Astrocyte (in vitro differentiated cells and primary cell): ENCODE measurements at regions not wholly inside any gene's neighbourhood (a gene's known extent, or its start where the extent isn't known, plus 50 kb on each side); places are given as distances from the start of the nearest gene placed in this dataset.
"Not testable (repeated sequence)": the region's sequence is repeated elsewhere in the genome, so short reads cannot be mapped to it uniquely, and the experiment has no call there.

Experiments used
- DNase-seq: peaks from one replicate; pipeline ENCODE4 v3.0.0-alpha.2; 2010; ENCODE audit warnings: low read depth
- FAIRE-seq: peaks from 2 replicates; lab custom pipeline; 2011; peaks lifted over from hg19 to GRCh38; lab: Jason Lieb, UNC
- H2AFZ ChIP-seq: 2 replicates; pipeline ENCODE4 v1.6.0; 2012; ENCODE audit warnings: low read depth, low read length, inconsistent platforms
- H3K27ac ChIP-seq: 2 replicates; pipeline ENCODE4 v1.5.1; 2011; ENCODE audit warnings: low read depth, low read length, inconsistent platforms
- H3K27me3 ChIP-seq: 2 replicates; pipeline ENCODE4 v1.6.0; 2011; ENCODE audit warnings: low read length, inconsistent platforms; ENCODE audit not compliant: insufficient read depth
- H3K36me3 ChIP-seq: 2 replicates; pipeline ENCODE4 v1.5.1; 2011; ENCODE audit warnings: low read length, inconsistent platforms; ENCODE audit not compliant: insufficient read depth
- H3K4me1 ChIP-seq: 2 replicates; pipeline ENCODE4 v1.5.1; 2011; ENCODE audit warnings: low read length, inconsistent platforms; ENCODE audit not compliant: insufficient read depth
- H3K4me2 ChIP-seq: 2 replicates; pipeline ENCODE4 v1.6.0; 2012; ENCODE audit warnings: low read length, inconsistent platforms
- H3K4me3 ChIP-seq: 2 replicates; pipeline ENCODE4 v1.5.1; 2011; ENCODE audit warnings: low read depth, mild to moderate bottlenecking, low read length, inconsistent platforms; ENCODE audit not compliant: insufficient read depth
- H3K79me2 ChIP-seq: 2 replicates; pipeline ENCODE4 v1.6.0; 2012; ENCODE audit warnings: mild to moderate bottlenecking, low read length, inconsistent platforms; ENCODE audit not compliant: insufficient read depth
- H3K9ac ChIP-seq: 2 replicates; pipeline ENCODE4 v1.6.0; 2012; ENCODE audit warnings: mild to moderate bottlenecking, low read length, inconsistent platforms
- H3K9me3 ChIP-seq: 2 replicates; pipeline ENCODE4 v1.5.1; 2012; ENCODE audit warnings: low read depth, mild to moderate bottlenecking, low read length, inconsistent platforms; ENCODE audit not compliant: insufficient read depth
- H4K20me1 ChIP-seq: 2 replicates; pipeline ENCODE4 v1.6.0; 2012; ENCODE audit warnings: low read length, inconsistent platforms; ENCODE audit not compliant: insufficient read depth
- H3K27ac Mint-ChIP-seq: one replicate; pipeline ENCODE4 v1.8.0; 2021; ENCODE audit warnings: mild to moderate bottlenecking, mixed read lengths; ENCODE audit not compliant: unreplicated experiment
- H3K27me3 Mint-ChIP-seq: one replicate; pipeline ENCODE4 v1.8.0; 2021; ENCODE audit warnings: low read depth, mixed read lengths; ENCODE audit not compliant: unreplicated experiment
- H3K36me3 Mint-ChIP-seq: one replicate; pipeline ENCODE4 v1.8.0; 2021; ENCODE audit warnings: low read depth, mixed read lengths; ENCODE audit not compliant: unreplicated experiment
- H3K4me1 Mint-ChIP-seq: one replicate; pipeline ENCODE4 v1.8.0; 2021; ENCODE audit warnings: low read depth, mixed read lengths; ENCODE audit not compliant: unreplicated experiment
- H3K4me3 Mint-ChIP-seq: one replicate; pipeline ENCODE4 v1.8.0; 2021; ENCODE audit warnings: mild to moderate bottlenecking, moderate library complexity, mixed read lengths; ENCODE audit not compliant: unreplicated experiment
- H3K9me3 Mint-ChIP-seq: one replicate; pipeline ENCODE4 v1.8.0; 2021; ENCODE audit warnings: mild to moderate bottlenecking, mixed read lengths; ENCODE audit not compliant: unreplicated experiment
- CTCF ChIP-seq: IDR thresholded peaks from 2 replicates; pipeline ENCODE4 v1.5.1; 2011; ENCODE audit warnings: low read depth, mild to moderate bottlenecking, inconsistent platforms, low read length, moderate library complexity; ENCODE audit not compliant: insufficient read depth
- EZH2 ChIP-seq: IDR thresholded peaks from 2 replicates; pipeline ENCODE4 v1.6.1; 2012; ENCODE audit warnings: mild to moderate bottlenecking, low read length, inconsistent platforms; ENCODE audit not compliant: insufficient read depth

GRCh38 chr3:74978684-74979083 lies 364.2 kb upstream of the CNTN3 start:
- no peaks in the 10 kb centered on the region for H3K4me1 ChIP-seq
- DNase-seq, result no peak
- no peaks in the 10 kb centered on the region for H3K27me3 ChIP-seq
- H3K27me3 Mint-ChIP-seq, result no peaks in the 10 kb centered on the region
- H3K36me3 Mint-ChIP-seq, result no peaks in the 10 kb centered on the region
- no peak for FAIRE-seq
- no peaks in the 10 kb centered on the region for H3K4me1 Mint-ChIP-seq
- TF ChIP-seq CTCF (no peak), EZH2 (no peak)
- H3K4me2 ChIP-seq, result no peak overlapping the region
- H3K9me3 ChIP-seq, result no peaks in the 10 kb centered on the region
- H3K9ac ChIP-seq, result no peak overlapping the region
- H3K4me3 ChIP-seq, result no peak overlapping the region
- H3K4me3 Mint-ChIP-seq, result no peak overlapping the region
- no peak overlapping the region for H3K27ac ChIP-seq
- H4K20me1 ChIP-seq, result no peaks in the 10 kb centered on the region
- no peak overlapping the region for H3K27ac Mint-ChIP-seq
- H3K36me3 ChIP-seq, result no peaks in the 10 kb centered on the region
- H2AFZ ChIP-seq, result no peak overlapping the region
- no peaks in the 10 kb centered on the region for H3K79me2 ChIP-seq
- no peaks in the 10 kb centered on the region for H3K9me3 Mint-ChIP-seq

- H2AFZ ChIP-seq, H3K9me3 ChIP-seq, H3K36me3 Mint-ChIP-seq, H3K27me3 Mint-ChIP-seq, H3K27me3 ChIP-seq, H3K4me3 ChIP-seq, H3K9ac ChIP-seq, H3K27ac ChIP-seq, H3K9me3 Mint-ChIP-seq, H3K4me3 Mint-ChIP-seq, H3K36me3 ChIP-seq, H3K27ac Mint-ChIP-seq, H4K20me1 ChIP-seq, FAIRE-seq, H3K4me1 Mint-ChIP-seq, DNase-seq, H3K79me2 ChIP-seq, H3K4me2 ChIP-seq, H3K4me1 ChIP-seq: not testable (repeated sequence)
Measured at GRCh38 chr3:74985028-74985904, 370.8 kb upstream of the CNTN3 start.

GRCh38 chr3:74988095-74988494 lies 373.6 kb upstream of the CNTN3 start:
- H3K27ac Mint-ChIP-seq, result no peak overlapping the region
- no peak overlapping the region for H3K27ac ChIP-seq
- no peaks in the 10 kb centered on the region for H3K9me3 Mint-ChIP-seq
- H3K4me3 ChIP-seq, result no peak overlapping the region
- no peaks in the 10 kb centered on the region for H3K9me3 ChIP-seq
- no peaks in the 10 kb centered on the region for H3K36me3 ChIP-seq
- no peak overlapping the region for H2AFZ ChIP-seq
- H3K79me2 ChIP-seq, result no peaks in the 10 kb centered on the region
- no peak overlapping the region for H3K9ac ChIP-seq
- no peaks in the 10 kb centered on the region for H4K20me1 ChIP-seq
- no peaks in the 10 kb centered on the region for H3K36me3 Mint-ChIP-seq
- H3K27me3 ChIP-seq, result no peaks in the 10 kb centered on the region
- H3K4me1 Mint-ChIP-seq, result peaks cover 9% of the 10 kb centered on the region
- FAIRE-seq (no peak), DNase-seq (no peak)
- H3K27me3 Mint-ChIP-seq, result no peaks in the 10 kb centered on the region
- H3K4me2 ChIP-seq, result no peak overlapping the region
- TF ChIP-seq EZH2, result no peak
- no peak for TF ChIP-seq CTCF
- H3K4me1 ChIP-seq, result no peaks in the 10 kb centered on the region
- H3K4me3 Mint-ChIP-seq, result no peak overlapping the region
